ENCODE measurements at regions not wholly inside any gene's neighbourhood (a gene's known extent, or its start where the extent isn't known, plus 50 kb on each side); places are given as distances from the start of the nearest gene placed in this dataset.

DNA sequence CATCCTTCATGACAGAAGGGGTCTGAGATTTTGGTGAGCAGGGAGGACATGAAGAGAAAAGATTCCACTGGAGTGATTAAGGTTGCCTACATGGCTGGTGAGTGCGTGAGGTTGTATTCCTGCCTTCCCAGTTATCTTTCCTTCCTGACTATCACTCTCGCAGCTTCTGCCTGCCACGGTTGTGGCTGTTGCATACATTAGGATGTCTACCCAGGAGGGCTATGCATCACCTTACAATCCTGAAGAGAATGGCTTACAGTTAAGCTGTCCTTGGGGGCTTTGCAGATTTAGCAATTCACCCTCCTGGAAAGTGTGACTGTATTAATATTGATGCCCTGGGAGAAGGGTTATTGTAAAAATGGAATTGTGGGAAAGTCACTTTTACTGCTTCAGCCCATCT, 571.0 kb downstream of the TSN start:
- Histone ChIP-seq H3K79me1 (ENCODE audit: low read depth, low read length) (no peaks in the 10 kb centered on the region), H3K4me3 (ENCODE audit: extremely low read depth in 1 of 4, insufficient read depth in 2 of 4, low read depth in 3 of 4, low read length in 4 of 4) (no peak overlapping the region), H4K91ac (replicated peaks; ENCODE audit: insufficient read length, low read length) (no peak overlapping the region), H3K79me2 (ENCODE audit: control insufficient read depth in 1 of 2, insufficient read depth in 2 of 2, low read length in 2 of 2) (no peaks in the 10 kb centered on the region), H2BK20ac (ENCODE audit: low read length) (no peak overlapping the region), H3K4me1 (replicated peaks in 1 of 4; ENCODE audit: control insufficient read depth in 3 of 4, insufficient read depth in 4 of 4, low read length in 3 of 4) (no peaks in the 10 kb centered on the region; a peak in 1 of 7 replicates), H2AFZ (ENCODE audit: low read length) (peak overlapping the region; percentile 82), H2AK5ac (ENCODE audit: low read depth, low read length) (no peak overlapping the region), H3K23ac (ENCODE audit: insufficient read length) (no peak overlapping the region), H3K14ac (ENCODE audit: insufficient read length) (no peak overlapping the region), H4K20me1 (replicated peaks in 1 of 2; ENCODE audit: control insufficient read depth in 1 of 2, insufficient read depth in 2 of 2, low read length in 2 of 2) (no peaks in the 10 kb centered on the region), H3K4ac (replicated peaks; ENCODE audit: insufficient read length, low read depth, low read length) (no peak overlapping the region), H4K8ac (ENCODE audit: extremely low read depth, insufficient read depth, low read length) (no peak overlapping the region), H3K27ac (ENCODE audit: low read depth, low read length) (no peak overlapping the region), H2BK120ac (replicated peaks; ENCODE audit: low read depth, low read length) (no peak overlapping the region), H3K9me3 (ENCODE audit: insufficient read depth in 2 of 2, low read depth in 1 of 2, low read length in 1 of 2) (no peaks in the 10 kb centered on the region), H3K36me3 (ENCODE audit: control insufficient read depth in 2 of 4, insufficient read depth in 4 of 4, low read length in 3 of 4) (no peaks in the 10 kb centered on the region), H2BK5ac (ENCODE audit: low read depth, low read length) (no peak overlapping the region), H2BK15ac (ENCODE audit: low read length) (no peak overlapping the region), H3K4me2 (ENCODE audit: insufficient read depth in 1 of 2, low read depth in 2 of 2, low read length in 2 of 2) (no peak overlapping the region), H3K56ac (replicated peaks; ENCODE audit: insufficient read length, low read depth, low read length) (no peak overlapping the region), H3K18ac (ENCODE audit: extremely low read depth, low read length) (no peak overlapping the region), H3K23me2 (ENCODE audit: low read depth, low read length) (no peaks in the 10 kb centered on the region), H2BK12ac (ENCODE audit: low read depth, low read length) (no peak overlapping the region), H4K5ac (ENCODE audit: insufficient read length, low read depth, low read length) (no peak overlapping the region), H3K9ac (replicated peaks in 1 of 4; ENCODE audit: extremely low read depth in 1 of 4, low read depth in 3 of 4, low read length in 3 of 4) (no peak overlapping the region), H3K27me3 (replicated peaks in 1 of 4; ENCODE audit: control insufficient read depth in 3 of 4, extremely low read depth in 1 of 4, insufficient read depth in 3 of 4, low read length in 3 of 4) (no peaks in the 10 kb centered on the region)
- ChIA-PET POLR2A (ENCODE audit: partially characterized antibody) (no interaction called here), CTCF (ENCODE audit: partially characterized antibody) (interaction anchor here (0.6 to 1.1 kb wide), 4 partner anchors 10 to 1968 kb away, joined by 3 read pairs; no protein-coding TSS in a partner anchor)
- DNase-seq (ENCODE audit: low read depth in 1 of 2, low spot score in 2 of 2) (no peak), FAIRE-seq (no peak)
- no peak for TF ChIP-seq RAD21 (IDR thresholded peaks at IDR 0.05 in 1 of 2, conservative IDR thresholded peaks at IDR 0.05 in 1 of 2; ENCODE audit: low read depth in 2 of 2, low read length in 2 of 2)
- TF ChIP-seq HDAC6 (IDR thresholded peaks at IDR 0.05; ENCODE audit: low read depth, low read length): no peak
- TF ChIP-seq GTF2F1 (IDR thresholded peaks at IDR 0.05; ENCODE audit: borderline replicate concordance, low read depth, low read length): no peak
- TF ChIP-seq GABPA (IDR thresholded peaks at IDR 0.05; ENCODE audit: borderline replicate concordance, insufficient read depth, low read length): no peak
- TF ChIP-seq RXRA (IDR thresholded peaks at IDR 0.05; ENCODE audit: insufficient read depth, low read depth, low read length): no peak
- TF ChIP-seq KDM1A (IDR thresholded peaks at IDR 0.05; ENCODE audit: borderline replicate concordance, low read length): no peak
- no peak for TF ChIP-seq MAFK (IDR thresholded peaks at IDR 0.05; ENCODE audit: low read depth, low read length)
- TF ChIP-seq SIX5 (IDR thresholded peaks at IDR 0.05; ENCODE audit: low read depth, low read length): no peak
- TF ChIP-seq CHD2 (IDR thresholded peaks at IDR 0.05; ENCODE audit: low read length): no peak
- no peak for TF ChIP-seq NANOG (IDR thresholded peaks at IDR 0.05; ENCODE audit: insufficient read depth, low read depth, low read length, poor library complexity, severe bottlenecking)
- 82% methylated on average over 3 of the region's 3 CpGs; no CpG with 5 or more reads in 1 of the 2 experiments for WGBS, 2 experiments (ENCODE audit: extremely low coverage in 1 of 2, insufficient coverage in 1 of 2, insufficient read length in 1 of 2, insufficient replicate concordance in 2 of 2, low coverage in 1 of 2, low lambda C conversion rate in 2 of 2, missing lambda C conversion rate in 1 of 2)
